Stomach (tissue), 8 donors: ENCODE measurements at regions not wholly inside any gene's neighbourhood (a gene's known extent, or its start where the extent isn't known, plus 50 kb on each side); places are given as distances from the start of the nearest gene placed in this dataset.

Experiments
- DNase-seq, 2 donors: peaks; one replicate each; pipeline versions ENCODE4 v3.0.0 to v3.0.0-alpha.2; 2013 to 2019
- H3K27ac ChIP-seq, 5 donors: fragments of 200-600 bp in 4 of 5; sonication (generic) in 4 of 5; one replicate each; pipeline ENCODE4 v1.5.1; 2013 to 2019; ENCODE audit warnings: mild to moderate bottlenecking in 1 of 5, moderate library complexity in 1 of 5
- H3K27me3 ChIP-seq, 3 donors: fragments of 200-600 bp; sonication (generic); one replicate each; pipeline ENCODE4 v1.5.1; 2017 to 2019; ENCODE audit warnings: mixed run types in 1 of 3
- H3K36me3 ChIP-seq, 4 donors: fragments of 200-600 bp; sonication (generic); 1 replicate in 3 of 4; 2 replicates in 1 of 4; pipeline ENCODE4 v1.5.1; 2016 to 2019
- H3K4me1 ChIP-seq, 4 donors: fragments of 200-600 bp; sonication (generic); one replicate each; pipeline ENCODE4 v1.5.1; 2016 to 2019
- H3K4me3 ChIP-seq, 4 donors: fragments of 200-600 bp; sonication (generic) in 3 of 4; one replicate each; pipeline ENCODE4 v1.5.1; 2016 to 2019; ENCODE audit warnings: mild to moderate bottlenecking in 1 of 4
- H3K9me3 ChIP-seq, 4 donors: fragments of 200-600 bp; sonication (generic); one replicate each; pipeline ENCODE4 v1.5.1; 2016 to 2019
- EP300 ChIP-seq: sonication (generic); formaldehyde crosslinking; IDR thresholded peaks from one replicate; pipeline ENCODE4 v1.6.1; 2017; ENCODE audit warnings: antibody characterized with exemption
- POLR2A ChIP-seq, 4 donors: fragments of 450-650 bp; IDR thresholded peaks; one replicate each; pipeline ENCODE4 v1.6.1; 2016; ENCODE audit warnings: antibody characterized with exemption in 4 of 4, control low read depth in 2 of 4, mild to moderate bottlenecking in 1 of 4, moderate library complexity in 1 of 4
- POLR2AphosphoS5 ChIP-seq, 3 donors: sonication (generic); formaldehyde crosslinking; IDR thresholded peaks; one replicate each; pipeline ENCODE4 v1.6.1; 2016; ENCODE audit warnings: antibody characterized with exemption in 3 of 3
- whole genome bisulfite sequencing, 5 donors: extraction: QIAGEN DNeasy Blood & Tissue Kit in 3 of 5; methylation state at CpG; one replicate each; pipeline versions ENCODE4 v1.1.5 to v1.1.7; 2013 to 2018; 5-methylcytosine and 5-hydroxymethylcytosine counted together
- intact Hi-C: fragments of 100-400 bp; cut with DNase I; formaldehyde crosslinking; loops from one replicate; pipeline ENCODE4 v1.15.1; 2023; ENCODE audit warnings: low total_unique reads
- TF ChIP-seq, protein P1 (sequence below), 7 experiments: fragments of 450-650 bp in 4 of 7; fragments of 200-600 bp in 3 of 7; sonication (generic) in 3 of 7; IDR thresholded peaks; one replicate each; pipeline ENCODE4 v1.5.1; 2016 to 2019; ENCODE audit warnings: antibody characterized with exemption in 7 of 7, control low read depth in 2 of 7, mild to moderate bottlenecking in 1 of 7
- donor health status: healthy with polysubstance abuse.
- donor health status: Bipolar disorder and iron deficiency.
- donor health status: healthy.

DNA sequence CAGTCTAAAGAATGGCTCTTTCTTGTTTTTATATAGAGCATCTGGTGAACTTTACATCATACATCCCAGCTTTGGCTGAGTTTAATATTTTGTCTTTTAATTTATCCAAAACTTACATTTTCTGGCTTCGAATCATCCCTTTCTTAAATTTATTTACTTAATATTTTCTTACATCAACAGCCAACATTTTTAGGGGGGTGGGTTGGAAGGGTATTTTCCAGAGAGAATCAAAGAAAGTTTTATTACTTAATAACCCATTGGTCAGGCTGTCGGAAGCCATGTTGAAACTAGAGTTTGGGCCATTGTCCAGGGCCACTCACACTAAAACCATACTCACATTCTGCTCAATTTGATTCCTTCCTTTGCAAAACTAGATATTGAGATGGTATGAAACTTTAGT, 220.2 kb downstream of the AEBP2 start:
- H3K9me3 ChIP-seq = no peaks in the 10 kb centered on the region
- intact Hi-C loops = no loop called here
- 71 to 91% (median 83%) methylated on average over 2 of the region's 2 CpGs for WGBS, 5 donors
- H3K27me3 ChIP-seq = no peaks in the 10 kb centered on the region
- H3K36me3 ChIP-seq = no peaks in the 10 kb centered on the region
- H3K27ac ChIP-seq = no peak overlapping the region
- DNase-seq = peak in 1 of 2 donors; percentile 66
- H3K4me1 ChIP-seq = no peaks in the 10 kb centered on the region
- no peak for TF ChIP-seq EP300
- TF ChIP-seq POLR2A (IDR thresholded peaks at IDR 0.05) = no peak
- TF ChIP-seq POLR2AphosphoS5 (IDR thresholded peaks at IDR 0.05) = no peak
- TF ChIP-seq, protein P1, sequence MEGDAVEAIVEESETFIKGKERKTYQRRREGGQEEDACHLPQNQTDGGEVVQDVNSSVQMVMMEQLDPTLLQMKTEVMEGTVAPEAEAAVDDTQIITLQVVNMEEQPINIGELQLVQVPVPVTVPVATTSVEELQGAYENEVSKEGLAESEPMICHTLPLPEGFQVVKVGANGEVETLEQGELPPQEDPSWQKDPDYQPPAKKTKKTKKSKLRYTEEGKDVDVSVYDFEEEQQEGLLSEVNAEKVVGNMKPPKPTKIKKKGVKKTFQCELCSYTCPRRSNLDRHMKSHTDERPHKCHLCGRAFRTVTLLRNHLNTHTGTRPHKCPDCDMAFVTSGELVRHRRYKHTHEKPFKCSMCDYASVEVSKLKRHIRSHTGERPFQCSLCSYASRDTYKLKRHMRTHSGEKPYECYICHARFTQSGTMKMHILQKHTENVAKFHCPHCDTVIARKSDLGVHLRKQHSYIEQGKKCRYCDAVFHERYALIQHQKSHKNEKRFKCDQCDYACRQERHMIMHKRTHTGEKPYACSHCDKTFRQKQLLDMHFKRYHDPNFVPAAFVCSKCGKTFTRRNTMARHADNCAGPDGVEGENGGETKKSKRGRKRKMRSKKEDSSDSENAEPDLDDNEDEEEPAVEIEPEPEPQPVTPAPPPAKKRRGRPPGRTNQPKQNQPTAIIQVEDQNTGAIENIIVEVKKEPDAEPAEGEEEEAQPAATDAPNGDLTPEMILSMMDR (IDR thresholded peaks at IDR 0.05) = no peak
- no peak overlapping the region for H3K4me3 ChIP-seq

DNA sequence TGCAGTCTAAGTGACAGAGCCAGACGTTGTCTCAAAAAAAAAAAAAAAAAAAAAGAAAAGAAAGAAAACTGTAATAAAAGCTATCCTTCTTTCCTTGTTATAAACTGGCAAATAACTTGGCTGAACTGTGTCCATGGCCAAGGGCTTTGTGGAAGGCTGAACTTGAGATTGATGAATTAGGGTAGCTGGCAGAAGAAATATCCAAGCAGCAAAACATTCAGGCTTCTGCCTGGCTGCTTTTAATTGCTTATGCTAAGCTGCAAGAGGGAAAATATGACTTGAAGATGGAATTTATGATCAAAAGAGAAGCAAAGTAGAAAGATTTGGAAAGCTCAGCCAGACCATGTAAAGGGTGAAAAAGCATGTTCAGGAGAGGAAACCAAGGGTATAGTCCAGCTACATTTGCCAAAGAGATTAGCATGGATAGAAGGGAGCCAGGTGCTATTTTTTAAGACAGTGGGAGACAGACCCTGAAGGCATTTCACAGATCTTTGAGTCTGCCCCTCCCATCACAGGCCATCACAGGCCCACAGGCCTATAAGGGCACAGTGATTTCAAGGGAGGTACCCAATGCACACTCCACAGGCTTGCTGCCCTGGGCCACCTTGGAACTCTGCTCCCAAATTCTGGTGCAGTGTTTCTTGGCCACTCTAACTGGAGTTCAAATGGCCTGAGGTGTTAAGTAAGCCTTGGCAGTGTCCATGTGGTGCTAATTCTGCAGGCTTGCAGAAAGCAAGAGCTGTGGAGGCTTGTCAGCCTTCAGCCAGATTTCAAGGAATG, 226.0 kb downstream of the AEBP2 start:
- peak in 1 of 2 donors; percentile 59 for DNase-seq
- H3K4me1 ChIP-seq = peaks cover 0 to 10% (median 1%) of the 10 kb centered on the region in 4 donors
- H3K27me3 ChIP-seq = no peaks in the 10 kb centered on the region
- intact Hi-C loops = no loop called here
- 44 to 67% (median 65%) methylated on average over 1 of the region's 1 CpG for WGBS, 5 donors
- TF ChIP-seq EP300 = no peak
- TF ChIP-seq POLR2A (IDR thresholded peaks at IDR 0.05) = no peak
- H3K9me3 ChIP-seq = no peaks in the 10 kb centered on the region
- H3K4me3 ChIP-seq = no peak overlapping the region
- H3K27ac ChIP-seq = peak overlapping the region in 1 of 5 donors; percentile 72
- no peaks in the 10 kb centered on the region for H3K36me3 ChIP-seq

DNA sequence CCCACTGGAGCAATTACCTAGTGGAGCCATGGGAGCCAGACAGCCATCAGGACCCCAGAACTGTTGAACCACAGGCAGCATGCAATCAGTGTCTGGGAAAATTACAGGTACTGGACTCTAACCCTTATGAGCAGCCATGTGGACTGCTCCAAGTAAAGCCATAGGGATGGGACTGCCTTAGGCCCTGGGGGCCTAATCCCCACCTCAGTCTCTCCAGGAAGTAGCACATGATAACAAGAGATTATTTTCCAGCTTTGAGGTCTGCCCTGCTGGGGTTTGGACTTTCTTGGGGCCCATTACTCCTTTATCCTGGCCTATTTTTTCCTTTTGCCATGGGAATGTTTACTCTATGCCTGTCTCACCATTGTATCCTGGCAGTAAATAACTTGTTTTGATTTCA, 226.8 kb downstream of the AEBP2 start:
- no peaks in the 10 kb centered on the region for H3K9me3 ChIP-seq
- intact Hi-C loops = no loop called here
- H3K4me1 ChIP-seq = peaks cover 0 to 10% (median 1%) of the 10 kb centered on the region in 4 donors
- H3K4me3 ChIP-seq = no peak overlapping the region
- no peaks in the 10 kb centered on the region for H3K36me3 ChIP-seq
- no peaks in the 10 kb centered on the region for H3K27me3 ChIP-seq
- TF ChIP-seq POLR2A (IDR thresholded peaks at IDR 0.05) (no peak), EP300 (no peak), POLR2AphosphoS5 (IDR thresholded peaks at IDR 0.05) (no peak)
- TF ChIP-seq, protein P1 (IDR thresholded peaks at IDR 0.05) = no peak
- peak overlapping the region in 1 of 5 donors; percentile 72 for H3K27ac ChIP-seq
- DNase-seq = no peak

DNA sequence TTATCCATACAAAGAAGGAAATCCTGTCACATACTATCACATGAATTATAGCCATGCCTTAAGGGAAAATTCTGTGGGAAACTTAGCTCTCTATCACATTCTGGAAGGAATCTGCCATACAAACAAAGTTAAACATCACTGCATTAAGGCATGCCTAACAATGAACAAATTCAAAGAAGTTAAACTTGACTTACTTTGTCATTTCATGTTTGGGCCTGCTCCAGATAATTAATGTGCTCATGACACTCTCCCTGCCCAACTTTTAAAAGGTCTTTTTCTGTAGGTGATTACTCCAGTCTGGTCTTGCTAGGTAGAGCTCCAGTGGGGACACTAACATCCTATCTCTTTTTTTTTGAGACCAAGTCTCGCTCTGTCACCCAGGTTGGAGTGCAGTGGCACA, 230.5 kb downstream of the AEBP2 start:
- Histone ChIP-seq H3K27me3 (no peaks in the 10 kb centered on the region), H3K27ac (no peak overlapping the region), H3K36me3 (no peaks in the 10 kb centered on the region), H3K4me3 (no peak overlapping the region), H3K4me1 (peaks cover 0 to 10% (median 1%) of the 10 kb centered on the region in 4 donors), H3K9me3 (no peaks in the 10 kb centered on the region)
- intact Hi-C loops = no loop called here
- 88 to 95% (median 93%) methylated on average over 1 of the region's 1 CpG for WGBS, 5 donors
- TF ChIP-seq, protein P1 (IDR thresholded peaks at IDR 0.05) = no peak
- no peak for TF ChIP-seq EP300
- no peak for TF ChIP-seq POLR2AphosphoS5 (IDR thresholded peaks at IDR 0.05)
- no peak for TF ChIP-seq POLR2A (IDR thresholded peaks at IDR 0.05)
- no peak for DNase-seq

DNA sequence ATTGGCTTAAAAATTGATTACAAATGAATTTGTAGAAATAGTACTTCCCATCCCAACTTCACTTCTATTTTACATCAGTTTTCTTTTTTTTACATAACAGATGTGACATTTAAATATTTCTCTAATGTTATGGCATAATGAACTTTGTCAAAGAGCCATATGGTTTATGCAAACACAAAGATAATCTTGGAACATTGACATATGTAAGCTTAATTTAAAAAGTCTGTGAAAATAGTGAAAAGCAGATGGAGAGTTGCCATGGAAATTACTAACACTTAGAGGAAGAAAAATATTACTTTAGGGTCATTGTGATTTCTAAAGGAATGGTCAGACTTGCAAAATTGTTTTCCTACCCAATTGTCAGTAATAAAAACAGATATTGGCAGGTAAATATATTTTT, 232.4 kb downstream of the AEBP2 start:
- Histone ChIP-seq H3K27me3 (no peaks in the 10 kb centered on the region), H3K4me1 (no peaks in the 10 kb centered on the region), H3K9me3 (no peaks in the 10 kb centered on the region), H3K36me3 (no peaks in the 10 kb centered on the region), H3K27ac (no peak overlapping the region), H3K4me3 (no peak overlapping the region)
- no peak for TF ChIP-seq POLR2AphosphoS5 (IDR thresholded peaks at IDR 0.05)
- no peak for TF ChIP-seq EP300
- no peak for TF ChIP-seq POLR2A (IDR thresholded peaks at IDR 0.05)
- TF ChIP-seq, protein P1 (IDR thresholded peaks at IDR 0.05) = no peak
- peak in 1 of 2 donors; percentile 34 for DNase-seq
- intact Hi-C loops = no loop called here
